HL-60 (cell line): ENCODE measurements at regions not wholly inside any gene's neighbourhood (a gene's known extent, or its start where the extent isn't known, plus 50 kb on each side); places are given as distances from the start of the nearest gene placed in this dataset.

ENCODE experiments used
- CTCF ChIP-seq: IDR thresholded peaks from one replicate; pipeline ENCODE4 v1.5.1; 2011; ENCODE audit warnings: low read length, control low read depth, inconsistent platforms; ENCODE audit not compliant: insufficient read depth
- GABPA ChIP-seq: IDR thresholded peaks from 2 replicates; pipeline ENCODE4 v1.6.1; 2012; ENCODE audit warnings: low read depth
- POLR2AphosphoS5 ChIP-seq: IDR thresholded peaks from 2 replicates; pipeline ENCODE4 v1.6.1; 2012; ENCODE audit warnings: low read depth
- TF ChIP-seq, protein P1 (sequence below): IDR thresholded peaks from 2 replicates; pipeline ENCODE4 v1.6.1; 2012; ENCODE audit warnings: low read depth; ENCODE audit not compliant: insufficient replicate concordance

DNA sequence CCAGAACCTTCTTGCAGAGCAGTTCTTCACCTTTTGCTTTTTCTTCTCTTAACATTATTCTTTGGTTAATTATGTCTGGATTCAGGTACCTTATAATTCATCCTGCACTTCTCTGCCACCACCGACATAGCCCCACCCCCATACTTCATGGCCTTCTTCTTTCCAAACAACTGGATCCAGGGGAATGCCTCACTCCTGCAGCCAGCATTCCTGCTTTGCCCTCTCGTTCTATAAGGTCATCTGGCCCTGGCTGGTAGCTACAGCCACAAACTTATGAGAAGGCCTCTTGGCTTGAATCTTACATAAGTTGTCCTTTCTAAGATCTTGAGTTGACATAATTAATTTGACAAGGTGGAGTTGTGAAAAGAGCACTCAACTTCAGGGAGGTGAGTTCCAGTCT is 84.1 kb upstream of the FRY start:
- TF ChIP-seq CTCF (no peak), GABPA (no peak), POLR2AphosphoS5 (no peak)
- TF ChIP-seq, protein P1, sequence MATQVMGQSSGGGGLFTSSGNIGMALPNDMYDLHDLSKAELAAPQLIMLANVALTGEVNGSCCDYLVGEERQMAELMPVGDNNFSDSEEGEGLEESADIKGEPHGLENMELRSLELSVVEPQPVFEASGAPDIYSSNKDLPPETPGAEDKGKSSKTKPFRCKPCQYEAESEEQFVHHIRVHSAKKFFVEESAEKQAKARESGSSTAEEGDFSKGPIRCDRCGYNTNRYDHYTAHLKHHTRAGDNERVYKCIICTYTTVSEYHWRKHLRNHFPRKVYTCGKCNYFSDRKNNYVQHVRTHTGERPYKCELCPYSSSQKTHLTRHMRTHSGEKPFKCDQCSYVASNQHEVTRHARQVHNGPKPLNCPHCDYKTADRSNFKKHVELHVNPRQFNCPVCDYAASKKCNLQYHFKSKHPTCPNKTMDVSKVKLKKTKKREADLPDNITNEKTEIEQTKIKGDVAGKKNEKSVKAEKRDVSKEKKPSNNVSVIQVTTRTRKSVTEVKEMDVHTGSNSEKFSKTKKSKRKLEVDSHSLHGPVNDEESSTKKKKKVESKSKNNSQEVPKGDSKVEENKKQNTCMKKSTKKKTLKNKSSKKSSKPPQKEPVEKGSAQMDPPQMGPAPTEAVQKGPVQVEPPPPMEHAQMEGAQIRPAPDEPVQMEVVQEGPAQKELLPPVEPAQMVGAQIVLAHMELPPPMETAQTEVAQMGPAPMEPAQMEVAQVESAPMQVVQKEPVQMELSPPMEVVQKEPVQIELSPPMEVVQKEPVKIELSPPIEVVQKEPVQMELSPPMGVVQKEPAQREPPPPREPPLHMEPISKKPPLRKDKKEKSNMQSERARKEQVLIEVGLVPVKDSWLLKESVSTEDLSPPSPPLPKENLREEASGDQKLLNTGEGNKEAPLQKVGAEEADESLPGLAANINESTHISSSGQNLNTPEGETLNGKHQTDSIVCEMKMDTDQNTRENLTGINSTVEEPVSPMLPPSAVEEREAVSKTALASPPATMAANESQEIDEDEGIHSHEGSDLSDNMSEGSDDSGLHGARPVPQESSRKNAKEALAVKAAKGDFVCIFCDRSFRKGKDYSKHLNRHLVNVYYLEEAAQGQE: no peak
